Testis (tissue), 2 donors: ENCODE measurements at regions not wholly inside any gene's neighbourhood (a gene's known extent, or its start where the extent isn't known, plus 50 kb on each side); places are given as distances from the start of the nearest gene placed in this dataset.

Experiments
- DNase-seq: peaks from one replicate; pipeline ENCODE4 v3.0.0-alpha.2; 2019
- H3K27ac ChIP-seq, 2 donors: fragments of 200-600 bp; sonication (generic); one replicate each; pipeline ENCODE4 v1.5.1; 2019
- H3K27me3 ChIP-seq: fragments of 200-600 bp; sonication (generic); one replicate; pipeline ENCODE4 v1.5.1; 2019
- H3K36me3 ChIP-seq: fragments of 200-600 bp; sonication (generic); one replicate; pipeline ENCODE4 v1.5.1; 2017; ENCODE audit warnings: low read depth; ENCODE audit errors: missing control alignments
- H3K4me1 ChIP-seq: fragments of 200-600 bp; sonication (generic); one replicate; pipeline ENCODE4 v1.5.1; 2019
- H3K4me3 ChIP-seq, 2 donors: fragments of 200-600 bp; sonication (generic); one replicate each; pipeline ENCODE4 v1.5.1; 2017 to 2019
- H3K9me3 ChIP-seq: fragments of 200-600 bp; sonication (generic); one replicate; pipeline ENCODE4 v1.5.1; 2017
- POLR2A ChIP-seq: fragments of 450-650 bp; IDR thresholded peaks from one replicate; pipeline ENCODE4 v1.6.1; 2017; ENCODE audit warnings: antibody characterized with exemption, mild to moderate bottlenecking, moderate library complexity
- WGBS, 2 donors: methylation state at CpG; one replicate each; pipeline ENCODE4 v1.1.5; 2018; 5-methylcytosine and 5-hydroxymethylcytosine counted together
- intact Hi-C: fragments of 100-400 bp; cut with DNase I; formaldehyde crosslinking; loops from one replicate; pipeline ENCODE4 v1.15.1; 2023; ENCODE audit warnings: low total_unique reads
- TF ChIP-seq, protein P1 (sequence below), 3 experiments: fragments of 450-650 bp in 2 of 3; fragments of 200-600 bp in 1 of 3; sonication (generic) in 1 of 3; IDR thresholded peaks; one replicate each; pipeline ENCODE4 v1.5.1; 2016 to 2019; ENCODE audit warnings: antibody characterized with exemption in 3 of 3, mild to moderate bottlenecking in 2 of 3, moderate library complexity in 1 of 3

DNA sequence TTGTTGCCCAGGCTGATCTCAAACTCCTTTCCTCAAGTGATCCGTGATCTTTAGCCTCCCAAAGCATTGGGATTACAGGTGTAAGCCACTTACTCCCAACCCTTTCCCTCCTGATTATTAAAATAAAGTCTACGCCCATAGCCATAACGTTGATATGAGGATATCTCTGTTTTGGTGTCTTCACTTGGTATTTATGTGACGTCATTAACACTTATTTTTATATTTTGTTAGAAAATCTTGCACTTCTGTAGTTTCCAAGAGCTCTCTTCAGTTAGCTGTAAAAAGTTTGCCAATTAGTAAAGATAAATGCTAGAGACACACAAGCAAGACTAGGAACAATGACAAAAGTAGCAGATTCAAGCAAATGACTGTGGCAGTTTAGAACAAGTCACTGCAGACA, 115.6 kb upstream of the HSF2 start:
- H3K9me3 ChIP-seq: no peaks in the 10 kb centered on the region
- no peaks in the 10 kb centered on the region for H3K36me3 ChIP-seq
- intact Hi-C loops: no loop called here
- no peak overlapping the region for H3K4me3 ChIP-seq
- no peak for DNase-seq
- no peaks in the 10 kb centered on the region for H3K27me3 ChIP-seq
- H3K4me1 ChIP-seq: no peaks in the 10 kb centered on the region
- no peak for TF ChIP-seq POLR2A
- TF ChIP-seq, protein P1, sequence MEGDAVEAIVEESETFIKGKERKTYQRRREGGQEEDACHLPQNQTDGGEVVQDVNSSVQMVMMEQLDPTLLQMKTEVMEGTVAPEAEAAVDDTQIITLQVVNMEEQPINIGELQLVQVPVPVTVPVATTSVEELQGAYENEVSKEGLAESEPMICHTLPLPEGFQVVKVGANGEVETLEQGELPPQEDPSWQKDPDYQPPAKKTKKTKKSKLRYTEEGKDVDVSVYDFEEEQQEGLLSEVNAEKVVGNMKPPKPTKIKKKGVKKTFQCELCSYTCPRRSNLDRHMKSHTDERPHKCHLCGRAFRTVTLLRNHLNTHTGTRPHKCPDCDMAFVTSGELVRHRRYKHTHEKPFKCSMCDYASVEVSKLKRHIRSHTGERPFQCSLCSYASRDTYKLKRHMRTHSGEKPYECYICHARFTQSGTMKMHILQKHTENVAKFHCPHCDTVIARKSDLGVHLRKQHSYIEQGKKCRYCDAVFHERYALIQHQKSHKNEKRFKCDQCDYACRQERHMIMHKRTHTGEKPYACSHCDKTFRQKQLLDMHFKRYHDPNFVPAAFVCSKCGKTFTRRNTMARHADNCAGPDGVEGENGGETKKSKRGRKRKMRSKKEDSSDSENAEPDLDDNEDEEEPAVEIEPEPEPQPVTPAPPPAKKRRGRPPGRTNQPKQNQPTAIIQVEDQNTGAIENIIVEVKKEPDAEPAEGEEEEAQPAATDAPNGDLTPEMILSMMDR (IDR thresholded peaks at IDR 0.05): no peak
- 80 to 92% methylated on average over 4 of the region's 4 CpGs for WGBS, 2 donors
- H3K27ac ChIP-seq: no peak overlapping the region

DNA sequence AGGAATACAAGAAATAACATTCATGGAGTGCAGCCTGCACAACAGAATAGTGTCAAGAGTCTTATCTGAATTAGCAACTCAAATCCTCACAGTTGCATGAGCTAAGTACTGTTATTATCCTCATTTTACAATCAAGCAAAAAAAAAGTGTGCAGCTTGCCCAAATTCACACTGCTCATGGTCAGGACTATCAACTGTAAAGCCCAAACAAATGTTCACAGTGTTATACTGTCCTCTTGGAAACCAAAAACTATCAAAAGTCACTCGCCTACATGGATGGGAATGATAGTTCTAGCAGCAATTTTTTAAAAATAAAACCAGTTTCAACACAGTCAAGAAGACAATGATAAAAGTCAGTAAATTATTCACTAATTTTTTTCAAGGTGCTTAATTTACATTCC, 114.6 kb upstream of the HSF2 start:
- H3K27ac ChIP-seq: no peak overlapping the region
- H3K4me3 ChIP-seq: no peak overlapping the region
- intact Hi-C loops: no loop called here
- WGBS, 2 donors: 63 to 80% methylated on average over 1 of the region's 1 CpG
- H3K36me3 ChIP-seq: no peaks in the 10 kb centered on the region
- H3K27me3 ChIP-seq: no peaks in the 10 kb centered on the region
- no peaks in the 10 kb centered on the region for H3K9me3 ChIP-seq
- DNase-seq: no peak
- no peak for TF ChIP-seq POLR2A
- TF ChIP-seq, protein P1 (IDR thresholded peaks at IDR 0.05): no peak
- no peaks in the 10 kb centered on the region for H3K4me1 ChIP-seq

DNA sequence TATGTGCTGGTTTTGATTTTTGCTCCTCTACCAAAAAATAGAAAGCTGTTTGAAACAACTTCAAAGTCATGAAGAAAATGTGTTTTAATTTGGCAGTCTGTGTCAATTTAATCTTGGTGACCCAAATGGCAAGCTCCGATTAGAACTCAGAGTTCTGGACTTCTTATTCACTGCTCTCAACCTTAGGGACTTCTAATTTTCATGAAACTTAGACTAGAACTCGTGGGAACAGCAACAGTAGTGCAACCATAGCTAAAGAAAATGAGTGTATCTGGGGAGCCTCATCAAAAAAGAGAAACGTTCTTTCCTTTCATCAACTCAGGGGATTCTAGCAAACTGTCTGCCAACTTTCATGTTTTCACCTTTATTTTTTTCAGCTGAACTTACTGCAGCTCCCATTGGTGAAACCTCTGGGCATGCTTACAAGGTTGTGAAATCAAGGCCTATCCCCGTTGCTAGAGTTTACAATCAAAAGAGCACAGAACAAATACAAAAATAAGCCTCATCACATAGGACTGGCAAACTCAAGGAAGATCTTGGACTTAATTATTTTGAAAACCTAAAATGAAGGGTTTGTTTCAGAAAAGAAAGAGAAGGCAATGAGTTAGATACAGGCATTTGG, 114.0 kb upstream of the HSF2 start:
- Histone ChIP-seq H3K27ac (no peak overlapping the region), H3K4me3 (no peak overlapping the region), H3K9me3 (no peaks in the 10 kb centered on the region), H3K4me1 (no peaks in the 10 kb centered on the region), H3K27me3 (no peaks in the 10 kb centered on the region), H3K36me3 (no peaks in the 10 kb centered on the region)
- no peak for DNase-seq
- TF ChIP-seq POLR2A: no peak
- TF ChIP-seq, protein P1 (IDR thresholded peaks at IDR 0.05): no peak
- WGBS, 2 donors: 63 to 72% methylated on average over 4 of the region's 4 CpGs
- intact Hi-C loops: no loop called here

DNA sequence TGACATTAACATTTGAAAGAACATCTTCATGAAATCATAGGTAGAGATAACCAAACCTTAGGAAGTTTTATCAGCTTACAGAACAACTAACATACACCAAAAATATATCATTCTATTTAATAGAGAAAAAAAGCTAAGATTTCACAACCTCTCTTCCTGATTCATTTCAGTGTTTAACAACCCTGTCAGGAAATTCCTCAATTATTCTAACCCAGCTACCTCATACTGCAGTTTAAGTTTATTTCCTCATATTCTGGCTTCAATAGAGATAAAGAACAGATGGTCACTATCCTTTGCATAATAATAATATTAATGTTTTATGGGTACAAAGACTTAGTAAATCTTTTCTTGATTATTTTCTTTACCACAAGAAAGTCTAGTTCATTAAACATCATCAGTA, 112.9 kb upstream of the HSF2 start:
- no peaks in the 10 kb centered on the region for H3K4me1 ChIP-seq
- TF ChIP-seq, protein P1 (IDR thresholded peaks at IDR 0.05): no peak
- no peak for TF ChIP-seq POLR2A
- no peak overlapping the region for H3K27ac ChIP-seq
- intact Hi-C loops: no loop called here
- no peaks in the 10 kb centered on the region for H3K9me3 ChIP-seq
- H3K27me3 ChIP-seq: no peaks in the 10 kb centered on the region
- no peak overlapping the region for H3K4me3 ChIP-seq
- H3K36me3 ChIP-seq: no peaks in the 10 kb centered on the region
- DNase-seq: no peak

DNA sequence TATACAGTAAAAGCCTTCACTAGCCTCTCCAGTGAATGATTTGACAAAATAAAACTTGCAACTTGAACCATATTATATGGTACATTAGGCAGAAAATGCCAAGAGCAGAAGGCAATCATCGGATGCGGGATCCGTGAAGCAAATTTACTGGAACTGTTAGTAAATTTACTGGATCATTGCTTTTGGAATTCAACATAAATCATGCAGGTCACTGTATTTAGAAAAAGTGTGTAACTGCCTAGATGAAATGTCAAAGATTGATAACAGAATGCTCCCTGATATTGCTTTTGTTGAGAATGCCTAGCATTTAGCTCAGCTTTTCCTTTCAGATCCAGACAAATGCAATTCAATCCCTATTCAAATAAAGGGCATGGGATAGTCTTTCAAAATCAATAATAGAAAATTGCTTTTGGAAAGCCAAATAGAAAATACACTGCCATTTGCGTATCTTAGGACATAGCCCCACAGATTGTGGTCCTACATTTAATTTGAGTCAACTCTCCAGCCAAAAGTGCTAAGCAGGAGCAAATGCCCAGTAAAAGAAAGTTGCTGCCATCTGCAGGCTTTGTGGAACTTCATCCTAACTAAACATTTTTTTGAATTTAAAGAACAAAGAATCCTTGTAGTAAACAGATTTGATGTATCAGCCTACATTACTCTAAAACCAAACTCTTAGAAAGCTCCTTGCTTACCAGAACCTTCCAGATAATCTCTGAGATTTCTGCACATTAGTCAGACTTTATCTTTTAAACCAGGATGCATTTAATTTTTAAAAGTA, 109.5 kb upstream of the HSF2 start:
- Histone ChIP-seq H3K27ac (no peak overlapping the region), H3K4me3 (no peak overlapping the region), H3K4me1 (no peaks in the 10 kb centered on the region), H3K27me3 (no peaks in the 10 kb centered on the region), H3K9me3 (no peaks in the 10 kb centered on the region), H3K36me3 (no peaks in the 10 kb centered on the region)
- DNase-seq: no peak
- intact Hi-C loops: no loop called here
- 85 to 87% methylated on average over 4 of the region's 4 CpGs for WGBS, 2 donors
- TF ChIP-seq POLR2A: no peak
- TF ChIP-seq, protein P1 (IDR thresholded peaks at IDR 0.05): no peak
